Activated naive CD8-positive, alpha-beta T cell treated with anti-CD3 and anti-CD28 coated beads for 36 hours (primary cell): ENCODE measurements at regions not wholly inside any gene's neighbourhood (a gene's known extent, or its start where the extent isn't known, plus 50 kb on each side); places are given as distances from the start of the nearest gene placed in this dataset.
"Not testable (repeated sequence)": the region's sequence is repeated elsewhere in the genome, so short reads cannot be mapped to it uniquely, and the experiment has no call there.

Experiments
- DNase-seq: peaks from one replicate; pipeline ENCODE4 v3.0.0; 2021
- H3K27ac Mint-ChIP-seq: one replicate; pipeline ENCODE4 v1.8.0; 2022; ENCODE audit warnings: mild to moderate bottlenecking, moderate library complexity, mixed read lengths
- H3K27me3 Mint-ChIP-seq: one replicate; pipeline ENCODE4 v1.8.0; 2022; ENCODE audit warnings: mild to moderate bottlenecking, mixed read lengths
- H3K36me3 Mint-ChIP-seq: one replicate; pipeline ENCODE4 v1.8.0; 2021; ENCODE audit warnings: mild to moderate bottlenecking, mixed read lengths
- H3K4me1 Mint-ChIP-seq: one replicate; pipeline ENCODE4 v1.8.0; 2021; ENCODE audit warnings: mixed read lengths
- H3K4me3 Mint-ChIP-seq: one replicate; pipeline ENCODE4 v1.8.0; 2022; ENCODE audit warnings: mild to moderate bottlenecking, moderate library complexity, mixed read lengths
- H3K9me3 Mint-ChIP-seq: one replicate; pipeline ENCODE4 v1.8.0; 2022; ENCODE audit warnings: mixed read lengths

GRCh38 chr18:22314001-22314400 is 103.7 kb downstream of the CTAGE1 start:
- no peaks in the 10 kb centered on the region for H3K9me3 Mint-ChIP-seq
- H3K27ac Mint-ChIP-seq = no peak overlapping the region
- no peaks in the 10 kb centered on the region for H3K36me3 Mint-ChIP-seq
- H3K4me3 Mint-ChIP-seq = no peak overlapping the region
- H3K4me1 Mint-ChIP-seq = no peaks in the 10 kb centered on the region
- no peak for DNase-seq
- no peaks in the 10 kb centered on the region for H3K27me3 Mint-ChIP-seq

GRCh38 chr18:22311301-22311700 is 106.4 kb downstream of the CTAGE1 start:
- H3K9me3 Mint-ChIP-seq = no peaks in the 10 kb centered on the region
- H3K27ac Mint-ChIP-seq = no peak overlapping the region
- no peaks in the 10 kb centered on the region for H3K27me3 Mint-ChIP-seq
- no peak overlapping the region for H3K4me3 Mint-ChIP-seq
- H3K36me3 Mint-ChIP-seq = no peaks in the 10 kb centered on the region
- H3K4me1 Mint-ChIP-seq = no peaks in the 10 kb centered on the region
- DNase-seq = no peak

GRCh38 chr18:22309191-22309590 is 108.5 kb downstream of the CTAGE1 start:
- Mint-ChIP-seq H3K36me3 (no peaks in the 10 kb centered on the region), H3K27ac (no peak overlapping the region), H3K4me1 (no peaks in the 10 kb centered on the region), H3K9me3 (no peaks in the 10 kb centered on the region), H3K27me3 (peaks cover 2% of the 10 kb centered on the region), H3K4me3 (no peak overlapping the region)
- no peak for DNase-seq

- H3K9me3 Mint-ChIP-seq = no peaks in the 10 kb centered on the region
- peaks cover 7% of the 10 kb centered on the region for H3K27me3 Mint-ChIP-seq
- H3K4me3 Mint-ChIP-seq = no peak overlapping the region
These were observed 110.2 kb downstream of the CTAGE1 start for GRCh38 chr18:22307528-22307927.

GRCh38 chr18:22303927-22304326 is 113.8 kb downstream of the CTAGE1 start:
- no peak overlapping the region for H3K27ac Mint-ChIP-seq
- H3K4me1 Mint-ChIP-seq = no peaks in the 10 kb centered on the region
- H3K27me3 Mint-ChIP-seq = peaks cover 7% of the 10 kb centered on the region
- H3K36me3 Mint-ChIP-seq = no peaks in the 10 kb centered on the region
- no peaks in the 10 kb centered on the region for H3K9me3 Mint-ChIP-seq
- H3K4me3 Mint-ChIP-seq = no peak overlapping the region
- no peak for DNase-seq

More at GRCh38 chr18:22307528-22307927, 110.2 kb downstream of the CTAGE1 start:
- no peak for DNase-seq
- H3K4me1 Mint-ChIP-seq = no peaks in the 10 kb centered on the region
- H3K27ac Mint-ChIP-seq = no peak overlapping the region
- H3K36me3 Mint-ChIP-seq = no peaks in the 10 kb centered on the region

GRCh38 chr18:22302144-22302543 is 115.6 kb downstream of the CTAGE1 start:
- Mint-ChIP-seq H3K27ac (no peak overlapping the region), H3K36me3 (no peaks in the 10 kb centered on the region), H3K4me3 (no peak overlapping the region), H3K9me3 (no peaks in the 10 kb centered on the region), H3K27me3 (peaks cover 7% of the 10 kb centered on the region), H3K4me1 (no peaks in the 10 kb centered on the region)
- no peak for DNase-seq

- H3K9me3 Mint-ChIP-seq = no peaks in the 10 kb centered on the region
- peaks cover 7% of the 10 kb centered on the region for H3K27me3 Mint-ChIP-seq
- H3K4me3 Mint-ChIP-seq = no peak overlapping the region
- DNase-seq = no peak
- no peak overlapping the region for H3K27ac Mint-ChIP-seq
- no peaks in the 10 kb centered on the region for H3K36me3 Mint-ChIP-seq
- no peaks in the 10 kb centered on the region for H3K4me1 Mint-ChIP-seq
These were observed 116.8 kb downstream of the CTAGE1 start for GRCh38 chr18:22300665-22301636.

- no peak overlapping the region for H3K4me3 Mint-ChIP-seq
- no peaks in the 10 kb centered on the region for H3K9me3 Mint-ChIP-seq
- H3K4me1 Mint-ChIP-seq = no peaks in the 10 kb centered on the region
- no peak for DNase-seq
- no peak overlapping the region for H3K27ac Mint-ChIP-seq
- no peaks in the 10 kb centered on the region for H3K27me3 Mint-ChIP-seq
- no peaks in the 10 kb centered on the region for H3K36me3 Mint-ChIP-seq
These were observed 120.7 kb downstream of the CTAGE1 start for GRCh38 chr18:22297008-22297407.

GRCh38 chr18:22296304-22296703 is 121.4 kb downstream of the CTAGE1 start:
- Mint-ChIP-seq H3K9me3 (no peaks in the 10 kb centered on the region), H3K4me1 (no peaks in the 10 kb centered on the region), H3K27ac (no peak overlapping the region), H3K4me3 (no peak overlapping the region), H3K36me3 (no peaks in the 10 kb centered on the region), H3K27me3 (no peaks in the 10 kb centered on the region)
- no peak for DNase-seq

- Mint-ChIP-seq H3K27ac (no peak overlapping the region), H3K4me1 (no peaks in the 10 kb centered on the region)
These were observed 124.0 kb downstream of the GATA6 start for GRCh38 chr18:22293417-22293816.

GRCh38 chr18:22290004-22290403 is 120.6 kb downstream of the GATA6 start:
- Mint-ChIP-seq H3K27me3 (no peaks in the 10 kb centered on the region), H3K9me3 (peaks cover 2% of the 10 kb centered on the region)

More at GRCh38 chr18:22293417-22293816, 124.0 kb downstream of the GATA6 start:
- Mint-ChIP-seq H3K4me3 (no peak overlapping the region), H3K36me3 (no peaks in the 10 kb centered on the region), H3K9me3 (peaks cover 2% of the 10 kb centered on the region), H3K27me3 (no peaks in the 10 kb centered on the region)
- DNase-seq = no peak

GRCh38 chr18:22286585-22286984 is 117.2 kb downstream of the GATA6 start:
- Mint-ChIP-seq H3K4me3 (no peak overlapping the region), H3K4me1 (peaks cover 7% of the 10 kb centered on the region), H3K9me3 (peaks cover 3% of the 10 kb centered on the region), H3K27ac (no peak overlapping the region), H3K27me3 (no peaks in the 10 kb centered on the region), H3K36me3 (no peaks in the 10 kb centered on the region)
- no peak for DNase-seq

More at GRCh38 chr18:22290004-22290403, 120.6 kb downstream of the GATA6 start:
- H3K27ac Mint-ChIP-seq = no peak overlapping the region
- DNase-seq = no peak
- no peak overlapping the region for H3K4me3 Mint-ChIP-seq
- H3K36me3 Mint-ChIP-seq = no peaks in the 10 kb centered on the region
- no peaks in the 10 kb centered on the region for H3K4me1 Mint-ChIP-seq

- H3K27ac Mint-ChIP-seq = no peak overlapping the region
- H3K27me3 Mint-ChIP-seq = no peaks in the 10 kb centered on the region
These were observed 116.2 kb downstream of the GATA6 start for GRCh38 chr18:22285361-22286140.

GRCh38 chr18:22284581-22285360 is 115.4 kb downstream of the GATA6 start:
- Mint-ChIP-seq H3K9me3 (peaks cover 3% of the 10 kb centered on the region), H3K4me1 (peaks cover 7% of the 10 kb centered on the region), H3K27ac (no peak overlapping the region), H3K4me3 (no peak overlapping the region), H3K27me3 (no peaks in the 10 kb centered on the region), H3K36me3 (no peaks in the 10 kb centered on the region)
- no peak for DNase-seq

More at GRCh38 chr18:22285361-22286140, 116.2 kb downstream of the GATA6 start:
- peaks cover 7% of the 10 kb centered on the region for H3K4me1 Mint-ChIP-seq
- H3K9me3 Mint-ChIP-seq = peaks cover 3% of the 10 kb centered on the region
- H3K4me3 Mint-ChIP-seq = no peak overlapping the region
- no peak for DNase-seq
- H3K36me3 Mint-ChIP-seq = no peaks in the 10 kb centered on the region

GRCh38 chr18:22283855-22284254 is 114.5 kb downstream of the GATA6 start:
- H3K4me3 Mint-ChIP-seq, H3K4me1 Mint-ChIP-seq, H3K27me3 Mint-ChIP-seq, H3K36me3 Mint-ChIP-seq, H3K9me3 Mint-ChIP-seq, H3K27ac Mint-ChIP-seq, DNase-seq: not testable (repeated sequence)
